ENCODE measurements at regions not wholly inside any gene's neighbourhood (a gene's known extent, or its start where the extent isn't known, plus 50 kb on each side); places are given as distances from the start of the nearest gene placed in this dataset.

GRCh38 chr4:123105026-123105420 lies 182.6 kb upstream of the NUDT6 start:
- no peak overlapping the region for H3K9ac ChIP-seq (ENCODE audit: low read length)
- no peaks in the 10 kb centered on the region for H3K36me3 ChIP-seq (ENCODE audit: control insufficient read depth, insufficient read depth, low read length)
- H3K4me3 ChIP-seq (ENCODE audit: low read length), result no peak overlapping the region
- H3K9me3 ChIP-seq (ENCODE audit: control insufficient read depth, low read length), result no peaks in the 10 kb centered on the region
- H3K27me3 ChIP-seq (ENCODE audit: control insufficient read depth, insufficient read depth, low read length), result no peaks in the 10 kb centered on the region
- H3K4me1 ChIP-seq (ENCODE audit: control insufficient read depth, insufficient read depth, low read length), result no peaks in the 10 kb centered on the region

- H3K36me3 ChIP-seq (ENCODE audit: control insufficient read depth, insufficient read depth, low read length), result no peaks in the 10 kb centered on the region
- no peaks in the 10 kb centered on the region for H3K4me1 ChIP-seq (ENCODE audit: control insufficient read depth, insufficient read depth, low read length)
- H3K9me3 ChIP-seq (ENCODE audit: control insufficient read depth, low read length), result no peaks in the 10 kb centered on the region
- H3K4me3 ChIP-seq (ENCODE audit: low read length), result no peak overlapping the region
- H3K9ac ChIP-seq (ENCODE audit: low read length), result no peak overlapping the region
- no peaks in the 10 kb centered on the region for H3K27me3 ChIP-seq (ENCODE audit: control insufficient read depth, insufficient read depth, low read length)
Observed at GRCh38 chr4:123106747-123107146, 184.3 kb upstream of the NUDT6 start.

DNA sequence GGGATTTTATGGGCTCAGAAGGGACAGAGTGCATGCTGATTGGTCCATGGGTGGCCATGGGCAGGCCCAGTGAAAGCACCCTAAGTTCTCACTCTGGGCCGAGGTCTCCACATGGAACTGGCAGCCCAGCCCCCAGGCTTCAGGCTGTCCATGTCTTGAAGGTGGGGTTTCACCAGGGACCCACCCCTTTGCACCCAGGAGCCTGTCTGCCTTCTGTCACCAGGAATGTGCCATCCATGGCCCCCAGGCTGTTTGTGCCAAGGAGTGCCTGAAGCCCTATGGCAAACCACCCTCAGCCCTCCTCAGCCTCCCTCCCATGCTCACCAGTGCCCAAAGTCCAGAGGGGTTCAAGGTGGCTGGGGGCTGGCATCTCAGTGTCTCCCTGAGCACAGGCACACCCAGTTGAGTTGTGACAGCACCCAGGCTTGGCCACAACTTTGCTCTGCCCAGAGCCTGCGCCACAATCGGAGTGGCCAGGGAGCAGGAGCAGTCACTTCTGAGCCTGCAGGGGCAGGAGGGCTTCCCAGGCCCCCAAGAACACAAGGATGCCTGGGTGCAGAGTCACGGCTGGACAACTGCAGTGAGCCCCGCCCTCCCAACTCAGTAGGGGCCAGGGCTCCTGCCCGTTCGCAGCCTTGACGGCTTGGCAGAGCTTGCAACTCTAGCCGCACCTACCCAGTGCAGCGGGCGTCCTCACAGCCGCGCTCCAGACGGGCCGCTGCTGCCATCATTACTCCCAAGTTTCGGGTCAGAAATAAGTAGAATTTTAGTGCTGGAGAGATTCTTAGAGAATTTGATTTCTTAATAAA lies 185.3 kb upstream of the NUDT6 start:
- no peaks in the 10 kb centered on the region for H3K4me1 ChIP-seq (ENCODE audit: control insufficient read depth, insufficient read depth, low read length)
- H3K27me3 ChIP-seq (ENCODE audit: control insufficient read depth, insufficient read depth, low read length), result no peaks in the 10 kb centered on the region
- no peak overlapping the region for H3K4me3 ChIP-seq (ENCODE audit: low read length)
- no peaks in the 10 kb centered on the region for H3K9me3 ChIP-seq (ENCODE audit: control insufficient read depth, low read length)
- no peak overlapping the region for H3K9ac ChIP-seq (ENCODE audit: low read length)
- no peaks in the 10 kb centered on the region for H3K36me3 ChIP-seq (ENCODE audit: control insufficient read depth, insufficient read depth, low read length)

DNA sequence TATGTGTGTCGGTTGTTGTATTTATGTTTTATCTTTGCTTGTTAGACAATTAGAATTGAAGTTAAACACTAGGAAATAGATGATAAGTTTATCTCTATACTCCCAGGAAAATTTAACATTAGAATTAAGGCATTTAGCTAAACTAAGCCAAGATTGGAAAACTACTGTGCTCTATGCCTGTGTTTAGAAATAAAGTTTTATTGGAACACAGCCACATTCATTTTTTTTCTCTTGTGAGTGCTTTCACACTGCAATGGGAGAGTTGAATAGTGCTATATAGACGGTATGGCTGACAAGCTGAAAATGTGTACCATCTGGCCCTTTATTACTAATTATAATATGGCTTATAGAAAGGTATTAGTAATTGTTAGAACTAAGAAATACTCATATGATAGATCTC lies 186.7 kb upstream of the NUDT6 start:
- no peaks in the 10 kb centered on the region for H3K9me3 ChIP-seq (ENCODE audit: control insufficient read depth, low read length)
- no peaks in the 10 kb centered on the region for H3K27me3 ChIP-seq (ENCODE audit: control insufficient read depth, insufficient read depth, low read length)
- no peaks in the 10 kb centered on the region for H3K4me1 ChIP-seq (ENCODE audit: control insufficient read depth, insufficient read depth, low read length)
- H3K4me3 ChIP-seq (ENCODE audit: low read length), result no peak overlapping the region
- no peaks in the 10 kb centered on the region for H3K36me3 ChIP-seq (ENCODE audit: control insufficient read depth, insufficient read depth, low read length)
- no peak overlapping the region for H3K9ac ChIP-seq (ENCODE audit: low read length)

DNA sequence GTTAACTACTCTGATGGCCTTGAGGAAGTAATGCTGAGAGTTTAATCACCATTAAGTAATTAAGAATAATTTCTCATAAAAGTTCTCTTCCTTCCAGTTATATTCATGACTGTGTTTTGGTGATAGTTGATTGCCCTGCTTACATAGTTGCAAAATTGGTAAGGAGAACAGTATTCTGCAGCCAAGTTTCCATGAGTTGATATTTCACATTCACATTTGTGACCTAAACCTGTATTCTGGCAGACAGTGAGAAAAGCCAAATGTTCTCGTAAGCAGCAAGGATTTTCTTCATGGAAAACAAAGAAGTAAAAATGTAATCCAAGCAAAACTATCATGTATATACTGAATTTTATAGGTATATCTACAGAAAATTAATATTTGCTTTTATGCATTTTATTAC lies 187.8 kb upstream of the NUDT6 start:
- Histone ChIP-seq H3K9ac (ENCODE audit: low read length) (no peak overlapping the region), H3K4me3 (ENCODE audit: low read length) (no peak overlapping the region), H3K4me1 (ENCODE audit: control insufficient read depth, insufficient read depth, low read length) (no peaks in the 10 kb centered on the region), H3K27me3 (ENCODE audit: control insufficient read depth, insufficient read depth, low read length) (no peaks in the 10 kb centered on the region), H3K36me3 (ENCODE audit: control insufficient read depth, insufficient read depth, low read length) (no peaks in the 10 kb centered on the region), H3K9me3 (ENCODE audit: control insufficient read depth, low read length) (no peaks in the 10 kb centered on the region)

GRCh38 chr4:123110685-123111084 lies 188.3 kb upstream of the NUDT6 start:
- H3K27me3 ChIP-seq (ENCODE audit: control insufficient read depth, insufficient read depth, low read length), result no peaks in the 10 kb centered on the region

GRCh38 chr4:123113155-123113554 lies 190.8 kb upstream of the NUDT6 start:
- H3K27me3 ChIP-seq (ENCODE audit: control insufficient read depth, insufficient read depth, low read length), result no peaks in the 10 kb centered on the region
- no peaks in the 10 kb centered on the region for H3K4me1 ChIP-seq (ENCODE audit: control insufficient read depth, insufficient read depth, low read length)
- H3K4me3 ChIP-seq (ENCODE audit: low read length), result no peak overlapping the region
- no peak overlapping the region for H3K9ac ChIP-seq (ENCODE audit: low read length)
- no peaks in the 10 kb centered on the region for H3K36me3 ChIP-seq (ENCODE audit: control insufficient read depth, insufficient read depth, low read length)
- no peaks in the 10 kb centered on the region for H3K9me3 ChIP-seq (ENCODE audit: control insufficient read depth, low read length)

More at GRCh38 chr4:123110685-123111084, 188.3 kb upstream of the NUDT6 start:
- Histone ChIP-seq H3K4me1 (ENCODE audit: control insufficient read depth, insufficient read depth, low read length) (no peaks in the 10 kb centered on the region), H3K9me3 (ENCODE audit: control insufficient read depth, low read length) (no peaks in the 10 kb centered on the region), H3K36me3 (ENCODE audit: control insufficient read depth, insufficient read depth, low read length) (no peaks in the 10 kb centered on the region), H3K4me3 (ENCODE audit: low read length) (no peak overlapping the region), H3K9ac (ENCODE audit: low read length) (no peak overlapping the region)

GRCh38 chr4:123114084-123114914 lies 191.9 kb upstream of the NUDT6 start:
- Histone ChIP-seq H3K9ac (ENCODE audit: low read length) (no peak overlapping the region), H3K9me3 (ENCODE audit: control insufficient read depth, low read length) (no peaks in the 10 kb centered on the region), H3K4me1 (ENCODE audit: control insufficient read depth, insufficient read depth, low read length) (no peaks in the 10 kb centered on the region), H3K27me3 (ENCODE audit: control insufficient read depth, insufficient read depth, low read length) (no peaks in the 10 kb centered on the region), H3K4me3 (ENCODE audit: low read length) (no peak overlapping the region), H3K36me3 (ENCODE audit: control insufficient read depth, insufficient read depth, low read length) (no peaks in the 10 kb centered on the region)

- no peaks in the 10 kb centered on the region for H3K36me3 ChIP-seq (ENCODE audit: control insufficient read depth, insufficient read depth, low read length)
- H3K9ac ChIP-seq (ENCODE audit: low read length), result no peak overlapping the region
- H3K4me1 ChIP-seq (ENCODE audit: control insufficient read depth, insufficient read depth, low read length), result no peaks in the 10 kb centered on the region
- no peaks in the 10 kb centered on the region for H3K27me3 ChIP-seq (ENCODE audit: control insufficient read depth, insufficient read depth, low read length)
- H3K9me3 ChIP-seq (ENCODE audit: control insufficient read depth, low read length), result no peaks in the 10 kb centered on the region
- H3K4me3 ChIP-seq (ENCODE audit: low read length), result no peak overlapping the region
Observed at GRCh38 chr4:123114915-123115756, 192.7 kb upstream of the NUDT6 start.

GRCh38 chr4:123116412-123116811 lies 194.0 kb upstream of the NUDT6 start:
- Histone ChIP-seq H3K4me1 (ENCODE audit: control insufficient read depth, insufficient read depth, low read length) (no peaks in the 10 kb centered on the region), H3K9me3 (ENCODE audit: control insufficient read depth, low read length) (no peaks in the 10 kb centered on the region), H3K27me3 (ENCODE audit: control insufficient read depth, insufficient read depth, low read length) (no peaks in the 10 kb centered on the region), H3K4me3 (ENCODE audit: low read length) (no peak overlapping the region), H3K36me3 (ENCODE audit: control insufficient read depth, insufficient read depth, low read length) (no peaks in the 10 kb centered on the region), H3K9ac (ENCODE audit: low read length) (no peak overlapping the region)

- no peaks in the 10 kb centered on the region for H3K4me1 ChIP-seq (ENCODE audit: control insufficient read depth, insufficient read depth, low read length)
- no peaks in the 10 kb centered on the region for H3K27me3 ChIP-seq (ENCODE audit: control insufficient read depth, insufficient read depth, low read length)
- H3K4me3 ChIP-seq (ENCODE audit: low read length), result no peak overlapping the region
- no peaks in the 10 kb centered on the region for H3K36me3 ChIP-seq (ENCODE audit: control insufficient read depth, insufficient read depth, low read length)
- H3K9me3 ChIP-seq (ENCODE audit: control insufficient read depth, low read length), result no peaks in the 10 kb centered on the region
- no peak overlapping the region for H3K9ac ChIP-seq (ENCODE audit: low read length)
Observed at GRCh38 chr4:123120473-123120872, 198.1 kb upstream of the NUDT6 start.

All from mucosa of stomach (tissue), 1 donor.